ENCODE measurements at regions not wholly inside any gene's neighbourhood (a gene's known extent, or its start where the extent isn't known, plus 50 kb on each side); places are given as distances from the start of the nearest gene placed in this dataset.

- TF ChIP-seq EZH2phosphoT487 (IDR thresholded peaks at IDR 0.05; ENCODE audit: low read depth) (no peak), CTCF (IDR thresholded peaks at IDR 0.05; ENCODE audit: low read depth, low read length) (no peak)
These were observed 107.8 kb downstream of the EFNB1 start for GRCh38 chrX:68936608-68937007.

Measured in OCI-LY3 (cell line).